GM21619 (cell line): ENCODE measurements at regions not wholly inside any gene's neighbourhood (a gene's known extent, or its start where the extent isn't known, plus 50 kb on each side); places are given as distances from the start of the nearest gene placed in this dataset.

Source experiments
- ATAC-seq: cut with Tn5 transposase; IDR thresholded peaks from one replicate; pipeline ENCODE4 v1.9.1; 2021; ENCODE audit not compliant: unreplicated experiment

DNA sequence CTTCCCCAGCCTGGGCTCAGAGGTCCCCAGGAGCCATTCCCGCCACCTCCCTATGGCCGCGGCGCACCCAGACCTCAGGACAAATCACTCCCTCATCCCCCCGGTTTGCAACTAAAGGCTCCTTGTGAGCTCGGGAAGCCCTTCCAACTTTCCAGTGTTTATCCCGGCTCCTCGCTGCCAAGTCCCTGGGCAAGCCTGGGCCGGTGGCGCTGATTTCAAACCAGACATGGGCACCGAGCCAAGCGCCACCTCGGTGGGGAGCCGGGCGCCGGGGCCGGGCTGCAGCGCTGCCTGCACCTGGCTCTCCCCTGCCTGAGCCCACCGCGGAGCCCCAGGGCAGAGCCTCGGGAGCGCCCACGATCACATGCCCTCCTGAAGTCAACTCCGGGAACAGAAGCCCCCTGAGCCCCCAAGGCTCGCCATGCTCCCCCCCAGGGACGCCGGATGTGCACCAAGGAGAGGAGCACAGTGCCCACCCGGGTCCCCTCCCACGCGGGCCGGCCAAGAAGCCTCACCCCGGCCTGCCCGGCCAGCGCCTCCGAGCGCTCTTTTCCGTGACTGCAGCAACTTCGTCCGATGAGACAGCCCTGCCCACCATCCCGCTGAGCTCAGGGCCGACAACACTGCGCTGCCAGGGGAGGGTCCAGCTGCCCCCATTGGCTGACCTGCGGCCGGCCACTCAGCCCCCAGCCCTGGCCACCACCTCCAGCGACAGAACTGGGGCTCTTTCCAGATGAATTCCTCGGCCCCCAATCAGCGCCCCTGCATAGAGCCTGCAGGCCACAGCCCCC lies 50.0 kb downstream of the NCOR2 start:
- ATAC-seq: no peak

DNA sequence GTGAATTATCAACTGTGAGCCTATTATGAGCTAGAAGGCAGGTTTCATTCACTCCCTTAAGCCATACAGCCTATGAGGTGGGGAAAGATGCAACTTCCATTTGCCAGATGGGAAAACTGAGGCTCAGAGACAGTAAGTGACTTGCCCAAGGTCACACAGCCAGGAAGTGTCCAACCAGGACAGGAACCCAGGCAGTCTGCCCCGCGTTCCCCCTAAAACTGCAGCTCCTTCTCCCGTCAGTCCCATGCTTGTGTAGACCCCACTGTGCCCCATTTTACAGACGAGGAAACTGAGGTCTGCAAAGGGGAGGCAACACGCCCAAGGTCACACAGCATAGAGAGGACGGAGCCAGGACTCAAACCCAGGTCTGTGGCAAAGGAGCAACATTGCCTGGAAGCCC lies 50.6 kb downstream of the NCOR2 start:
- ATAC-seq: no peak

- ATAC-seq: no peak
These were observed 51.4 kb downstream of the NCOR2 start for GRCh38 chr12:124515981-124516380.

DNA sequence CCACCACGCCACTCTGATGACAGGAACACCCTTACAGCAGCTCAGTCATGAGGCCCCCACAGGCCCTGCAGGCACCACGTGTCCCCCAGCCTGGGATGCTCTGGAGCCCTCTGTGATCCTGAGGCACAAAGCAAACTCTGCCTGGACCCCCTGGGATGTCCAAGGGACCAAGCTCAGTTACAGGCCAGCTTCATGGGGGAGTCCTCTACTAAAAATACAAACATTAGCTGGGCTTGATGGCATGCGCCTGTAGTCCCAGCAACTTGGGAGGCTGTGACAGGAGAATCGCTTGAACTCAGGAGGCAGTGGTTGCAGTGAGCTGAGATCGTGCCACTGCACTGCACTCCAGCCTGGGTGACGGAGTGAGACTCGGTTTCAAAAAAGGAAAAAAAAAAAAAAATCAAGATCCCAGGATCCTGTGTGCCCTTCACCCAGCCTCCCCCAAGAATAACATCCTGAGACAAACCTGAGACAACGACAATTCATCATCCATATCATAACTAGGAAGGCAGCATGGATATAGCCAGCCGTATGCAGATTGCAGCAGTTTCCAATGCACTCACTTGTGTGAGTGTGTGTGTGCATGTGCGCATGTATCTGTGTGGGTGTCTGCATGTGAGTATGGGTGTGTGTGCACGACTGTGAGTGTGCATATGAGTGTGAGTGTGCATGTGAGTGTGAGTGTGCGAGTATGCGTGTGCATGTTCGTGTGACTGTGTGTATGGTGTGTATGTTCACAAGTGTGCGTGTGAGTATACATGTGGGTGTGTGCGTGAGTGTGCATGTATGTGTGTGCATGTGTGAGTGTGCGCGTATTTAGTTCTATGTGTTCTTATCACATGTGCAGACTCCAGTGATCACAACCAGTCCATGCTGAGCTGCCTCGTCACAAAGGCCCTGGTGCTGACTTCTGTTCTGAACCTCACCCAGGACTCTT lies 52.1 kb downstream of the NCOR2 start:
- no peak for ATAC-seq

- no peak for ATAC-seq
These were observed 53.0 kb downstream of the NCOR2 start for GRCh38 chr12:124514145-124514995.

- ATAC-seq: no peak
These were observed 54.0 kb downstream of the NCOR2 start for GRCh38 chr12:124513297-124513867.

GRCh38 chr12:124512667-124513296 lies 54.6 kb downstream of the NCOR2 start:
- ATAC-seq: no peak

DNA sequence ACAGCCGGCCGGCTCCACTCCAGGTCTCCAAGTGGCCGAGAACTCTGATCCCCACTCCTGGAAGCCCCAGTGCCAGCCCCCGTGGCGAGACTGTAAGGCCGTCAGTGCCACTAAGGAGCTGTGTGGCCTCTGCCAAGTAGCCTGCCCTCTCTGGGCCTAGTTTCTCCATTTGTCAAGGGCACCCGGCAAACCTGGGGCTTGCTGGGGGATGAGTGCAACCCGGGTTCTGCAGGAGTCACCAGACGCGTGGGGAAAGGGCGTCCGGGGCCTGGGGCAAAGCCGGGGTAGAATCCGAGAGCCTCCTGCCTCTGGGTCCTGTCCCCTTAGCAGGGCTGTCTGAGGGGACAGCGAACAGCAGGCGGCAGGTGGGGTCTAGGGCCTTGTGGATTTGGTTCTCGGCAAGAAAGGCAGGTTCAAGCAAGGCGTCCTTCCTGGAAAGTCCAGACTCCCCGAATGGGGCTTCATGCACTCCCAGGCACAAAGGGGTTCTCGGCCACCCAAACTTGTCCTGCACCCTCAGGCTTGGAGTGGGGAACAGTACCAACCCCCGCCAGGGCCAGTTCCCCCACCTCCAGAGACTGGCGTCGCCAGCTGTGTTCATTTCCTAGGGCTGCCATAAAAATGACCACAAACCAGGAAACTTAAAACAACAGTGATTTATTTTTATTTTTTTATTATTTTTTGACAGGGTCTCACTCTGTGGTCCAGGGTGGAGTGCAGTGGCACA lies 56.0 kb downstream of the NCOR2 start:
- ATAC-seq: no peak

- no peak for ATAC-seq
These were observed 57.0 kb downstream of the NCOR2 start for GRCh38 chr12:124510301-124510970.

DNA sequence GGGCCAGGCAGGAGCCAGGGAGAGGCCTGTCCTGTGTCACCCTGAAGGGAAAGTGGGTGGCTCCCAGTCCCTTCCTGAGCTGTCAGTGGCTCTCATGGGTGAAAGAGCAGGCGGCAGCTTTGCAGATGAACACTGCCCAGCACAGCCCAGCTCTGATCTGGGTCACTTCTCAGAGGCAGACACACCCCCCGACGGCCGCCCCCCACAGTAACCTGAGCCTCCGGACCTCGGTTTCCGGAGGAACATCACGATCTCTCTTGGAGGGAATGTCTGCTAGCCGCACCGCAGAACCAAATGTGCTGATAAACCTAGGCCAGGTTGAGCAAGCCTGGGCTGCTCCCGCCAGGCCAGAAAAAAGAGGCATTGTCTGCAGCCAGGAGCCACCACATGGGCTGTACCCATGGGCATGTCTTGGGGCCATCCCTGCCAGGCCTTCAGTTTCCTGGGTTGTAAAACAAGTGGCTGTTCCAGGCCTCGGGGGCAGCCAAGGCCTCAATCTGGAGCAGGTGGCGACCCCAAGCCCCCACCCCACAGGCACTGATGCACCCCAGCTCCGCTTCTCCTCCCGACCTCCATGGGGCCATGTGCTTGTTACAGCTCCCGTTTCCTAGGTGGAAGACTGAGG lies 57.6 kb downstream of the NCOR2 start:
- no peak for ATAC-seq

DNA sequence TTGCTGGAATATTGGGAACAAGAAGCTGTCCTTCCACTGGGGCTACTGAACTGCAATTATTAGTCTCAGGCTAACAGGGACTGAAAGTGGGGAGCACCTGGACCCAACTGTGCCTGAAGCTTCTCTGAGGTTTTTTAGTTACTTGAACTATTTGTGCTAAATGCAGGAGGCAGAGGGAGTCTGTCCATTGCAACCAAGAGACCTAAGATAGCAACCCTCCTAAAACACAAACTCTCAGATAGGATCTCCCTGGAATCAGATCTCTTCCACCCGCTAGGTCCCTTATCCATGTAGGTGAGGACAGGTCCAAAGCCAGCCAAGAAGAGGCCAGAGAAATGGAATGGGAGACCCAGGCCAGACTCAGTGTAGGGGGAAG lies 58.1 kb downstream of the NCOR2 start:
- no peak for ATAC-seq

- ATAC-seq: no peak
These were observed 58.9 kb downstream of the NCOR2 start for GRCh38 chr12:124508381-124509079.

GRCh38 chr12:124507188-124508109 lies 60.0 kb downstream of the NCOR2 start:
- ATAC-seq: no peak

DNA sequence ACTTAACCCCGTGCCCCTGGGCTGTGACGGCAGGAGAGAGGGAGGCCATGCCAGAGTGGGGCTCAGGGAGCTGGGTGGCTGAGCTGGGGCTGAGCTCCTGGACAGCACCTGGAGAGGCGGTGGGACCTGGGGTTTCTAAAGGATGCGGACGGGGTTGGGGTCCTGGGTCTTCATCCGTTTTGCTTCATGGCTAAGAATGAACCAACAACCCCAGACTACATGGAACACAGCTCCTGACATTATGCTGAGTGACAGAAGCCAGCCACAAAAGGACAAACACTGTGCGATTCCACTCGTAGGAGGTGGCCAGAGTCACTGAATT lies 60.6 kb downstream of the NCOR2 start:
- no peak for ATAC-seq

- ATAC-seq: no peak
These were observed 61.1 kb downstream of the NCOR2 start for GRCh38 chr12:124506145-124506831.

- ATAC-seq: no peak
These were observed 62.2 kb downstream of the NCOR2 start for GRCh38 chr12:124505001-124505818.
